ENCODE measurements at regions not wholly inside any gene's neighbourhood (a gene's known extent, or its start where the extent isn't known, plus 50 kb on each side); places are given as distances from the start of the nearest gene placed in this dataset.
"Not testable (repeated sequence)": the region's sequence is repeated elsewhere in the genome, so short reads cannot be mapped to it uniquely, and the experiment has no call there.

DNA sequence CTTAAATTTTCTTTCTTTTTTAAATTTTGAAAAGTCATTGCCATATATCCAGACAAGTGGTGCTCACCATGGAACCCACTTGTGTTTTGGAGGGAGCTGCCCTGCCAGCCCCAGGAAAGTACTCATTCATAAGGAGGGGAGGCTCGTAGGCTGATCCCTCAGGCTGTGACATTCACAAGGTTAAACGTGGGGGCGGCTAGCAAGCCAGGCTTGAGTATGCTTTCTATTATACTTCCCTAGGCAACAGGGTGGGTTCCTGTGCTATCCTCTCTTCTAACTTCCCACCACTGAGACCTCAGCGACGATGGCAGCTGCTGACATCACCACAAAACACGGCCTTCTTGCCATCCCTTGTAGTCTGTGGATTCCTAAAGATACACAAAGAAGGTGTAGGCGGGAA, 160.5 kb upstream of the C2CD4B start:
- DNase-seq, result no peak

DNA sequence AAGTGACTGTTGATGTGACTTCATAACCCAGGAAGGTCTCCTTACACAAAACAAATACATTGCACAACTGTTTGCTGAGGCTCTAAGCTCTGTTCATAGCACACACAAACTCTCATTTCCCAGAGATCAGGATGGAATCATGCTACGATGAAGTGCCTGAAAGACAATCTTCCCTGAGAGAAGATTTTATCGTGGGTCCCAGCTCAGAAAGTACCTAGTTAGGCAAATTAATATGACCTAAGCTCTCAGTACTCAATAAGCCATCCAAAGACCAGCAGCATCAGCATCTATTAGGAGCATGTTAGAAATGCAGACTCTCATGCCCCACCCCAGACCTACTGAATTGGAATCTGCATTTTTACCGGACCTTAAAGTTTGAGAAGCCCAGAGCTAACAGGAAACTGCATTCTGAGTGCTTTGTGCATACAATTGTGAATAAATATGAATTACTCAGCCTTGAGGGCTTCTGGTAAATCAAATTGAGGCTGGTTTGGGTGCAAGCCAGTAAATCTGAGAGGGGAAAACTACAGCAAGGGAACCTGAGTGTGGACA, 161.5 kb upstream of the C2CD4B start:
- no peak for DNase-seq

- no peak for DNase-seq
These were observed 162.3 kb upstream of the C2CD4B start for GRCh38 chr15:62327406-62327805.

GRCh38 chr15:62332472-62332871, 167.4 kb upstream of the C2CD4B start:
- not testable (repeated sequence) for DNase-seq

GRCh38 chr15:62334536-62334935, 169.5 kb upstream of the C2CD4B start:
- DNase-seq, result no peak

- no peak for DNase-seq
These were observed 172.8 kb upstream of the C2CD4B start for GRCh38 chr15:62337934-62338333.

- DNase-seq, result no peak
These were observed 173.4 kb upstream of the C2CD4B start for GRCh38 chr15:62338497-62338896.

DNA sequence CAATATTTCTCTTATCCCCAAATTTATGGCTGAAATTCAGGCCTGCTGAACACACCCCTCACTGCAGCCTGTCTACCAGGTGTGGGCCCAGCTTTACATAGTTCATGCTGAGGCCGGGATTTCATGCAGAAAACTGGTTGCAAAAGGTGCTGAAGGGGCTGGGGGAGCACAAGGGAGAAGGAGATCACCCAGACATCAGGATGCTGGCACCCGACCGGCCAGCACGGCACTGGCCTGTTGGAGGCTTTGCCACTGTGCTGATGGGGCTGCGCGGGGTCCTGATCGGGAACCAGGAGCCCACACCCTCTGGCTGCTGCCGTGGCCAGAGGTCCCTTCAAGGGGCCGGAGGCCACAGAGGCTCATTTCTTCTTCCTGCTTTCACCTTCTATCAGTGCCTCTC, 177.9 kb upstream of the C2CD4B start:
- DNase-seq, result no peak

DNA sequence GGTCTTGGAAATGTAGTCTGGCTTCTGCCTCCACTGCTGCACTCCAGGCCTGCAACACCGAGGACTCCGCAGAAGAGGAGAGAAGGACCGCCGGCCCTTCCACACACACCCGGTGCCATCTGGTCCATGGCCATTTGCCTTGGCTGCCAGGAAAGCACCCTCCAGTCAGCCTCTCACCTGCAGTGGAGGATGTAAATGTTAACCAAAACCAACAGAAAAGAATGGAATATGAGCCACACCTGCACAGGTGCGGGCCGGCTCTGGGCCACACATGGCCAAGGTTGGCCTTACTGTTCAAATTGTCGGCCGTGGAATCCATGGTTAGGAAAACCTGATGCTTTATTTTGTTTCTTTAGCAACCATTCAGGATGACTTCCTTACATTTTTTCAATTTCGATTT, 178.3 kb upstream of the C2CD4B start:
- DNase-seq, result no peak

GRCh38 chr15:62344806-62345539, 179.9 kb upstream of the C2CD4B start:
- DNase-seq, result peak; percentile 44

- no peak for DNase-seq
These were observed 181.1 kb upstream of the C2CD4B start for GRCh38 chr15:62346168-62346567.

- DNase-seq, result no peak
These were observed 183.0 kb upstream of the C2CD4B start for GRCh38 chr15:62348118-62348517.

DNA sequence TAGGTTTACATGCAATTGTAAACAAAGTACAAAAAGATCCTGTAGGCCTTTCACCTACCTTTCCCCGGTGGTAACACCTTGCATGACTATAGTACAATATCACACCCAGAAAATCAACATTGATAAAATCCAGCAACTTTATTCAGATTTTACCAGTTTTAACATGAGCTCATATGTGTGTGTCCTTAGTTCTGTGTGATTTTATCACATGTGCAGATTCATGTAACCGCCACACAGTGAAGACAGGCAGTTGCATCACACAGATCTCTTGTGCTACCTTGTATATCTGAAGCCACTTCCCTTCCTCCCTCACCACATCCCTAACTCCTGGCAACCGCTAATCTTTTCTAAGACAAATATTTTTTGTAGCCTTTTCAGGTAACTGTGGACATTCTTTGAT, 183.5 kb upstream of the C2CD4B start:
- no peak for DNase-seq

DNA sequence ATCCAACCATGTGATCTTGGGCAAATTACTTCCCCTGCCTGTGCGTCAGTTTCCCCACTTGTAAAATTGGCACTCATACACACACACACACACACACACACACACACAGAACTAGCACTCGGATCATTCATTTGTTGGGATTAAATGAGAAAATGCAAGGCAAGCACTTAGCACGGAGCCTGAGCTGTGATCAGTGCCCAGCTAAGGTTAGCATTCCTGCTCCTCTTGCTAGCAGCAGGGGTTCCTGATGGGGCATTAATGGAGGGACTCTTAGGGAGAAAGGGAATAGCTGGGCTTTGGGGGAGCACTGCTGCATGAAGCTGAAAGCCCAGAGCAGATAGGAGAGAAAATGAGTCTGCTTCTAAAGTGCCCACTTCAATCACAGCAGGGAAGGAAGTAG, 187.7 kb upstream of the C2CD4B start:
- DNase-seq, result no peak

DNA sequence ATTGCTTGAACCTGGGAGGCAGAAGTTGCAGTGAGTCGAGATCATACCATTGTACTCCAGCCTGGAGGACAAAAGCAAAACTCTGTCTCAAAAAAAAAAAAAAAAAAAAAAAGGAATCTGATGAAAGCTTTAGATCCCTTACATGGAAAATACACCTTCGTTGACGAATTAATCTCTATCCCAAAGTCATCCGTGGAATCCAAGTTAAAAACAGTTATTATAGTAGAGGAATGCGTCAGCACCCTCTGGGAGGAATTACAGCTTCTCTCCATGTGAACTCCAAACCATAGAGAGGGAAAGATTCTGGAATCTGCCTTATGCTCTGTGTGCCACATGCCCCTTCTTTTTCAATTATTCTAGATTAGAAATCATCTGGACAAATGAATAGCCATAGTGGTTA, 192.3 kb upstream of the C2CD4B start:
- DNase-seq, result no peak

GRCh38 chr15:62359416-62359815, 194.3 kb upstream of the C2CD4B start:
- no peak for DNase-seq

GRCh38 chr15:62360332-62361097, 195.4 kb upstream of the C2CD4B start:
- peak; percentile 93 for DNase-seq

GRCh38 chr15:62362144-62362543, 197.1 kb upstream of the C2CD4B start:
- no peak for DNase-seq

DNA sequence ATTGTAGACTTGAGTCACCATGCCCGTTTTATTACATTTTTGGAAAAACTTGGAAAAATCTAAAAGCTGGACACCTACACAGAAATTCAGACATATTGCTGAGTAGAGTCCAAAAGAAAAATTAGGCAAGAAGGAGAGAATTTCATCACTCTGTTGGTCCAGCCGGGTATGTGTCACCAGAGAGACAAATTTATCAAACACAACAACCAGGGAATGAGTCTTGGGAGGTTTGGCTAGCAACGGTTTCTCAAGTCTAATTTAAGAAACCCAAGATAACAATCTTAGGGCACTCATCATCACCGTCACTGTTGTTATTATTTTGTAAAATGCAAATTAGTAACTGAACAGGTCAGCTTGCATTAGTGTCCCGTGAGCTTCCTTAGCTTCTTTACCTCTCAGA, 197.5 kb upstream of the C2CD4B start:
- no peak for DNase-seq

GRCh38 chr15:62363913-62364312, 198.8 kb upstream of the C2CD4B start:
- DNase-seq, result no peak

- peak; percentile 52 for DNase-seq
These were observed 200.8 kb upstream of the C2CD4B start for GRCh38 chr15:62365795-62366442.

- no peak for DNase-seq
These were observed 204.4 kb upstream of the C2CD4B start for GRCh38 chr15:62369454-62369853.

DNA sequence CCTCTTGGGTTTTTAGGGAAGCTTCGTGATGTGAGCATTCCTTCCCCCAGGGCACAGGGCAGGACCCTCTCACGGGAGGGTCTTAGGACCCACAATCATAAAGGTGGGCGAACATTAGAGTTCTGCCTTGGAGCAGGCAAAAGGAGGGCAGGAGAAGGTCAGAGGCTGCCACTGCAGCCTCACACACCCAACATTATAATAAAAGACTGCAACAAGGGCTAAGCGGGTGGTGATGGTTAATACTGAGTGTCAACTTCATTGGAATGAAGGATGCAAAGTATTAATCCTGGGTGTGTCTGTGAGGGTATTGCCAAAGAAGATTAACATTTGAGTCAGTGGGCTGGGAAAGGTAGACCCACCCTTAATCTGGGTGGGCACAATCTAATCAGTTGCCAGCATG, 206.6 kb upstream of the C2CD4B start:
- not testable (repeated sequence) for DNase-seq
